ENCODE measurements at regions not wholly inside any gene's neighbourhood (a gene's known extent, or its start where the extent isn't known, plus 50 kb on each side); places are given as distances from the start of the nearest gene placed in this dataset.

DNA sequence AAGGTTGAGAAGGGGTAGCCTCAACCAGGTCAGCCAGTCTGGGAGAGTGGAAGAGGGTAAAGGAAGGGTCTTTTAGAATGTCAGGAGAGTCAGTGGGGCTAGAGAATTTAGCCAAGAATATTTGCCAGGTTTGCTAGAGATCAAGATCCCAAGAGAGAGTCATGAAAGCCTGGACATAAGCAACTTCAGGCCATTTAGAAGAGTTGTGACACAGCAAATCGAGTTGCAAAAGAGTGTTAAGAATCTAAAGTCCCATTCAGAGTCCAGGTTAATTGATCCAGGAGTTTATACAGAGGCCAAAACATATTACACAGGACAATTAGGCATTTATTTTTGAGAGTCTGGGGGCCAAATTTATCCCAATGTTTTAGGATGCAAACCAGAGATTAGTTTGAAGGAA, 1260.1 kb upstream of the ACO1 start:
- 36 to 60% methylated on average over 1 of the region's 1 CpG for WGBS, 2 donors
- intact Hi-C loops (cut with DNase I), result loop anchor here in 4 of 10 donors (5.0 to 10.0 kb wide), 6 partner anchors 420 to 1230 kb away; no protein-coding TSS in a partner anchor

DNA sequence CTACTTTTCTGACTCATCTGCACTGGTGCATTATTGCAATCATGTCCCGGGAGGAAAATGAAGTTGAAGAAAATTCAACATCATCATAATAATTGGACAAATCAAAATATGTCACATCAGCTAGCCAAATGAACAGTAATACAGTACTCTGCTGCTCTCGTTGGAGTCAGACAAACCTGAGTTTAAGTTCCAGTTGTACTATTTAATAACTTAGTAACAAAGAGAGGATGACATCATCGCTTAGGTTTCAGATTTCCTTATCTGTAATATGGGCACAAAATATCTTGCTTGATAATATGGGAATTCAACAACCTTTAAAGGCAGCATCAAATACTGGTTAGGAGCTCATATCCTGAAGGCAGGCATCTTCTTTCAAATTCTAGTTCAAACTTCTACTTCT, 1248.9 kb upstream of the ACO1 start:
- Histone ChIP-seq H3K4me3 (no peak overlapping the region), H3K4me1 (no peaks in the 10 kb centered on the region), H3K36me3 (no peaks in the 10 kb centered on the region), H3K27ac (no peak overlapping the region), H3K9me3 (peaks cover 0 to 6% (median 0%) of the 10 kb centered on the region in 11 donors), H3K27me3 (no peaks in the 10 kb centered on the region)
- 82 to 83% methylated on average over 3 of the region's 3 CpGs for WGBS, 2 donors
- intact Hi-C loops (cut with DNase I), result no loop called here
- TF ChIP-seq, protein P1, sequence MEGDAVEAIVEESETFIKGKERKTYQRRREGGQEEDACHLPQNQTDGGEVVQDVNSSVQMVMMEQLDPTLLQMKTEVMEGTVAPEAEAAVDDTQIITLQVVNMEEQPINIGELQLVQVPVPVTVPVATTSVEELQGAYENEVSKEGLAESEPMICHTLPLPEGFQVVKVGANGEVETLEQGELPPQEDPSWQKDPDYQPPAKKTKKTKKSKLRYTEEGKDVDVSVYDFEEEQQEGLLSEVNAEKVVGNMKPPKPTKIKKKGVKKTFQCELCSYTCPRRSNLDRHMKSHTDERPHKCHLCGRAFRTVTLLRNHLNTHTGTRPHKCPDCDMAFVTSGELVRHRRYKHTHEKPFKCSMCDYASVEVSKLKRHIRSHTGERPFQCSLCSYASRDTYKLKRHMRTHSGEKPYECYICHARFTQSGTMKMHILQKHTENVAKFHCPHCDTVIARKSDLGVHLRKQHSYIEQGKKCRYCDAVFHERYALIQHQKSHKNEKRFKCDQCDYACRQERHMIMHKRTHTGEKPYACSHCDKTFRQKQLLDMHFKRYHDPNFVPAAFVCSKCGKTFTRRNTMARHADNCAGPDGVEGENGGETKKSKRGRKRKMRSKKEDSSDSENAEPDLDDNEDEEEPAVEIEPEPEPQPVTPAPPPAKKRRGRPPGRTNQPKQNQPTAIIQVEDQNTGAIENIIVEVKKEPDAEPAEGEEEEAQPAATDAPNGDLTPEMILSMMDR (IDR thresholded peaks at IDR 0.05), result no peak
- ATAC-seq, result no peak
- DNase-seq, result no peak

More for the DNA sequence above, 1260.1 kb upstream of the ACO1 start:
- no peaks in the 10 kb centered on the region for H3K36me3 ChIP-seq
- H3K27me3 ChIP-seq, result peaks cover 0 to 4% (median 0%) of the 10 kb centered on the region in 7 donors
- ATAC-seq, result no peak
- no peaks in the 10 kb centered on the region for H3K4me1 ChIP-seq
- no peak overlapping the region for H3K27ac ChIP-seq
- no peak for DNase-seq
- TF ChIP-seq, protein P1 (IDR thresholded peaks at IDR 0.05), result no peak
- no peaks in the 10 kb centered on the region for H3K9me3 ChIP-seq
- no peak overlapping the region for H3K4me3 ChIP-seq

DNA sequence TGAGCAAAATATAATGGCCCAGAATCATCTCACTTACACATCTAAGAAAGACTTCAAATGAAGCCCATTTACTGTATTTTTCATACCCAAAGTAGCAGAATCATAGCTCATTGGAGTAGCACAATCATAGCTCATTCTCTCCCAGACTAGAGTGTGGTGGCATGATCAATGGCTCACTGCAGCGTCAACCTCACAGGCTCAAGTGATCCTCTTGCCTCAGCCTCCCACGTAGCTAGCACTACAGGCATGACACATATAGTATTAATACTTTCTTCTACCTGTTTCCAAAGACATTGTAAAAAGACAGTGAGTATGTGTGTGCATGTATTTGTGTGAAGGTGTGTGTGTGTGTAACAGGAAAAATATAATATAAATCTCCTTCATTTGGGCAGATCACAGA, 1247.9 kb upstream of the ACO1 start:
- WGBS, 2 donors, result 84 to 92% methylated on average over 2 of the region's 2 CpGs
- intact Hi-C loops (cut with DNase I), result no loop called here

DNA sequence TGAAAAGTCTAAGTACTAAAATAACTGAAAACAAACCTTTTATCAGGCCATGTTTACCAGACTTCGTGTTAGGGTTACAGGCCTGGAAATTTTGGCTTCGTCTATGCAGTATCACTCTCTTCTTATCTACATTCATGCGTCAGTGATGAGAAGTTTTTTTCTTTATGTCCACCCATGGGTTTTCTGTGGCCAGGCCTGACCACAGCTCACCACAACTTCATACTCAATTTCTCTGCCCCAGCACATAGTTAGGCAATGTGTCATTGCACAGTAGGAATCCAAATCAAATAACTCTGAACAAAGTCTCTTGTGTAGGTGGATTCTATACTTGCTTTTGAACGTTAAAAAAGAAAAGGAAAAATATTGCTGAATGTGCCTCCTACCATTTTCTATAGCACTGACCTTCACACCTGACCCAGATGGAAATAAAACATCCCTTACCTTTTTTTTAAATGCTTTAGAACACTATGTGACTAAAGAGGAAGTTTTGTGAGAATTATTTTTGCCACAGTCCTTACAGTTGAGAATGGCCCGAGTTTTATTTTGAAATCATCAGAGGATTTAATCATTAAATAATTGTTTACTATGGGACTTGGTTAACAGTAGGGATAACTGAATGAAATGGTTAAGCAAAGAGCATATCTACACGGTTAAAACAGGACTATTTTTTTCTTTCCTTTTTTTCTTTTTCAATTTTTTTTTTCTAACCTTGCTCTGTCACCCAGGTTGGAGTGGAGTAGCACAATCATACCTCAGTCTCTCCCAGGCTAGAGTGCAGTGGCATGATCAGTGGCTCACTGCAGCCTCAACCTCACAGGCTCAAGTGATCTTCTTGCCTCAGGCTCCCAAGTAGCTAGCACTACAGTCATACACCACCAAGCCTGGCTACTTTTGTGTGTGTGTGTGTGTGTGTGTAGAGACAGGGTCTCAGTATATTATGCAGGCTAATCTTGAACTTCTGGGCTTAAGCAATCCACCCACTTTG, 1247.0 kb upstream of the ACO1 start:
- intact Hi-C loops (cut with DNase I), result no loop called here
- WGBS, 2 donors, result 51% methylated on average over 6 of the region's 6 CpGs
- no peak for DNase-seq
- ATAC-seq, result peak in 1 of 8 donors; percentile 22
- Histone ChIP-seq H3K36me3 (no peaks in the 10 kb centered on the region), H3K4me3 (no peak overlapping the region), H3K27me3 (no peaks in the 10 kb centered on the region), H3K9me3 (no peaks in the 10 kb centered on the region), H3K27ac (no peak overlapping the region), H3K4me1 (no peaks in the 10 kb centered on the region)
- TF ChIP-seq, protein P1 (IDR thresholded peaks at IDR 0.05), result no peak

More for the DNA sequence above, 1247.9 kb upstream of the ACO1 start:
- Histone ChIP-seq H3K9me3 (no peaks in the 10 kb centered on the region), H3K27ac (no peak overlapping the region), H3K4me3 (no peak overlapping the region), H3K27me3 (no peaks in the 10 kb centered on the region), H3K36me3 (no peaks in the 10 kb centered on the region), H3K4me1 (no peaks in the 10 kb centered on the region)
- TF ChIP-seq, protein P1 (IDR thresholded peaks at IDR 0.05), result no peak
- ATAC-seq, result no peak
- DNase-seq, result no peak
